IPS-15b (cell line): ENCODE measurements at regions not wholly inside any gene's neighbourhood (a gene's known extent, or its start where the extent isn't known, plus 50 kb on each side); places are given as distances from the start of the nearest gene placed in this dataset.
"Not testable (repeated sequence)": the region's sequence is repeated elsewhere in the genome, so short reads cannot be mapped to it uniquely, and the experiment has no call there.

Experiments
- H3K27me3 ChIP-seq: one replicate; pipeline ENCODE4 v1.6.1; 2013; ENCODE audit warnings: low read length; ENCODE audit not compliant: control insufficient read depth, insufficient read depth
- H3K36me3 ChIP-seq: one replicate; pipeline ENCODE4 v1.6.1; 2013; ENCODE audit warnings: low read length; ENCODE audit not compliant: control insufficient read depth, insufficient read depth
- H3K4me1 ChIP-seq: one replicate; pipeline ENCODE4 v1.6.1; 2013; ENCODE audit warnings: mild to moderate bottlenecking, low read length; ENCODE audit not compliant: control insufficient read depth, insufficient read depth
- H3K4me3 ChIP-seq: one replicate; pipeline ENCODE4 v1.5.1; 2013; ENCODE audit warnings: low read depth, low read length
- H3K9ac ChIP-seq: one replicate; pipeline ENCODE4 v1.6.1; 2013; ENCODE audit warnings: low read depth, mild to moderate bottlenecking, low read length
- H3K9me3 ChIP-seq: one replicate; pipeline ENCODE4 v1.6.1; 2013; ENCODE audit warnings: mild to moderate bottlenecking, low read length; ENCODE audit not compliant: control insufficient read depth, insufficient read depth

- peaks cover 6% of the 10 kb centered on the region for H3K4me1 ChIP-seq
- no peak overlapping the region for H3K9ac ChIP-seq
- no peaks in the 10 kb centered on the region for H3K27me3 ChIP-seq
- no peak overlapping the region for H3K4me3 ChIP-seq
- H3K36me3 ChIP-seq = no peaks in the 10 kb centered on the region
- no peaks in the 10 kb centered on the region for H3K9me3 ChIP-seq
Observed at GRCh38 chr4:87901422-87901992, 68.7 kb downstream of the MEPE start.

- no peaks in the 10 kb centered on the region for H3K27me3 ChIP-seq
- H3K9me3 ChIP-seq = no peaks in the 10 kb centered on the region
- H3K9ac ChIP-seq = no peak overlapping the region
- H3K4me3 ChIP-seq = no peak overlapping the region
- no peaks in the 10 kb centered on the region for H3K36me3 ChIP-seq
- H3K4me1 ChIP-seq = no peaks in the 10 kb centered on the region
Observed at GRCh38 chr4:87904639-87905160, 70.8 kb upstream of the SPP1 start.

- Histone ChIP-seq H3K4me1 (peaks cover 14% of the 10 kb centered on the region), H3K9me3 (no peaks in the 10 kb centered on the region), H3K9ac (no peak overlapping the region), H3K36me3 (no peaks in the 10 kb centered on the region), H3K27me3 (no peaks in the 10 kb centered on the region), H3K4me3 (no peak overlapping the region)
Observed at GRCh38 chr4:87908336-87908735, 67.2 kb upstream of the SPP1 start.

GRCh38 chr4:87910795-87911194 is 64.7 kb upstream of the SPP1 start:
- H3K36me3 ChIP-seq = no peaks in the 10 kb centered on the region
- no peak overlapping the region for H3K9ac ChIP-seq
- H3K4me3 ChIP-seq = no peak overlapping the region
- no peaks in the 10 kb centered on the region for H3K27me3 ChIP-seq
- no peaks in the 10 kb centered on the region for H3K9me3 ChIP-seq
- peaks cover 14% of the 10 kb centered on the region for H3K4me1 ChIP-seq

GRCh38 chr4:87911252-87911774 is 64.2 kb upstream of the SPP1 start:
- Histone ChIP-seq H3K27me3 (no peaks in the 10 kb centered on the region), H3K4me3 (no peak overlapping the region), H3K36me3 (no peaks in the 10 kb centered on the region), H3K9ac (no peak overlapping the region), H3K4me1 (peaks cover 14% of the 10 kb centered on the region), H3K9me3 (no peaks in the 10 kb centered on the region)

- Histone ChIP-seq H3K36me3 (no peaks in the 10 kb centered on the region), H3K4me3 (no peak overlapping the region), H3K27me3 (no peaks in the 10 kb centered on the region), H3K9ac (no peak overlapping the region), H3K4me1 (peaks cover 25% of the 10 kb centered on the region), H3K9me3 (no peaks in the 10 kb centered on the region)
Observed at GRCh38 chr4:87912164-87913004, 63.1 kb upstream of the SPP1 start.

- Histone ChIP-seq H3K36me3 (no peaks in the 10 kb centered on the region), H3K27me3 (no peaks in the 10 kb centered on the region), H3K4me3 (no peak overlapping the region), H3K9ac (no peak overlapping the region), H3K9me3 (no peaks in the 10 kb centered on the region), H3K4me1 (peaks cover 30% of the 10 kb centered on the region)
Observed at GRCh38 chr4:87913896-87914295, 61.6 kb upstream of the SPP1 start.

- peaks cover 40% of the 10 kb centered on the region for H3K4me1 ChIP-seq
- H3K9me3 ChIP-seq = no peaks in the 10 kb centered on the region
- no peaks in the 10 kb centered on the region for H3K36me3 ChIP-seq
Observed at GRCh38 chr4:87915621-87916020, 59.9 kb upstream of the SPP1 start.

GRCh38 chr4:87916626-87917025 is 58.9 kb upstream of the SPP1 start:
- Histone ChIP-seq H3K36me3 (no peaks in the 10 kb centered on the region), H3K9ac (no peak overlapping the region), H3K9me3 (no peaks in the 10 kb centered on the region), H3K27me3 (no peaks in the 10 kb centered on the region), H3K4me1 (peaks cover 43% of the 10 kb centered on the region), H3K4me3 (no peak overlapping the region)

More at GRCh38 chr4:87915621-87916020, 59.9 kb upstream of the SPP1 start:
- H3K27me3 ChIP-seq = no peaks in the 10 kb centered on the region
- no peak overlapping the region for H3K9ac ChIP-seq
- no peak overlapping the region for H3K4me3 ChIP-seq

GRCh38 chr4:87917911-87918310 is 57.6 kb upstream of the SPP1 start:
- peaks cover 37% of the 10 kb centered on the region for H3K4me1 ChIP-seq
- H3K4me3 ChIP-seq = peak overlapping the region; percentile 41
- H3K27me3 ChIP-seq, H3K36me3 ChIP-seq, H3K9me3 ChIP-seq: not testable (repeated sequence)
- peak overlapping the region; percentile 29 for H3K9ac ChIP-seq

GRCh38 chr4:87918314-87919058 is 57.0 kb upstream of the SPP1 start:
- no peaks in the 10 kb centered on the region for H3K36me3 ChIP-seq
- H3K9ac ChIP-seq = peak overlapping the region; percentile 29
- peaks cover 35% of the 10 kb centered on the region for H3K4me1 ChIP-seq
- H3K9me3 ChIP-seq = no peaks in the 10 kb centered on the region
- no peaks in the 10 kb centered on the region for H3K27me3 ChIP-seq
- H3K4me3 ChIP-seq = peak overlapping the region; percentile 41
